Endothelial cell (in vitro differentiated cells): ENCODE measurements at regions not wholly inside any gene's neighbourhood (a gene's known extent, or its start where the extent isn't known, plus 50 kb on each side); places are given as distances from the start of the nearest gene placed in this dataset.

ENCODE experiments used
- DNase-seq: peaks from one replicate; pipeline ENCODE4 v3.0.0; 2021; ENCODE audit warnings: low spot score
- H3K27ac Mint-ChIP-seq: one replicate; pipeline ENCODE4 v1.8.0; 2021; ENCODE audit warnings: mixed read lengths, inconsistent platforms; ENCODE audit not compliant: unreplicated experiment
- H3K27me3 Mint-ChIP-seq: one replicate; pipeline ENCODE4 v1.8.0; 2021; ENCODE audit warnings: mild to moderate bottlenecking, moderate library complexity, mixed read lengths, inconsistent platforms; ENCODE audit not compliant: unreplicated experiment
- H3K36me3 Mint-ChIP-seq: one replicate; pipeline ENCODE4 v1.8.0; 2021; ENCODE audit warnings: mild to moderate bottlenecking, low read depth, mixed read lengths, inconsistent platforms; ENCODE audit not compliant: unreplicated experiment
- H3K4me1 Mint-ChIP-seq: one replicate; pipeline ENCODE4 v1.8.0; 2021; ENCODE audit warnings: mild to moderate bottlenecking, mixed read lengths, inconsistent platforms; ENCODE audit not compliant: unreplicated experiment
- H3K4me3 Mint-ChIP-seq: one replicate; pipeline ENCODE4 v1.8.0; 2021; ENCODE audit warnings: mild to moderate bottlenecking, mixed read lengths, inconsistent platforms; ENCODE audit not compliant: unreplicated experiment
- H3K9me3 Mint-ChIP-seq: one replicate; pipeline ENCODE4 v1.8.0; 2021; ENCODE audit warnings: mixed read lengths, inconsistent platforms; ENCODE audit not compliant: unreplicated experiment
- CTCF ChIP-seq: fragments of 200-600 bp; sonication (generic); IDR thresholded peaks from one replicate; pipeline ENCODE4 v1.5.0; 2021; ENCODE audit warnings: antibody characterized with exemption; ENCODE audit not compliant: unreplicated experiment

- Mint-ChIP-seq H3K27me3 (peaks cover 3% of the 10 kb centered on the region), H3K27ac (no peak overlapping the region), H3K4me3 (no peak overlapping the region), H3K4me1 (peaks cover 13% of the 10 kb centered on the region), H3K9me3 (no peaks in the 10 kb centered on the region), H3K36me3 (no peaks in the 10 kb centered on the region)
- no peak for TF ChIP-seq CTCF
- DNase-seq = no peak
Observed at GRCh38 chr1:218589487-218589886, 244.4 kb downstream of the TGFB2 start.

GRCh38 chr1:218591966-218592365 lies 246.8 kb downstream of the TGFB2 start:
- Mint-ChIP-seq H3K36me3 (no peaks in the 10 kb centered on the region), H3K4me1 (peaks cover 10% of the 10 kb centered on the region)
- no peak for DNase-seq

GRCh38 chr1:218592688-218593087 lies 247.6 kb downstream of the TGFB2 start:
- H3K27me3 Mint-ChIP-seq = peaks cover 5% of the 10 kb centered on the region
- H3K36me3 Mint-ChIP-seq = no peaks in the 10 kb centered on the region
- H3K27ac Mint-ChIP-seq = no peak overlapping the region
- DNase-seq = no peak
- no peak for TF ChIP-seq CTCF
- no peak overlapping the region for H3K4me3 Mint-ChIP-seq
- peaks cover 10% of the 10 kb centered on the region for H3K4me1 Mint-ChIP-seq
- no peaks in the 10 kb centered on the region for H3K9me3 Mint-ChIP-seq

More at GRCh38 chr1:218591966-218592365, 246.8 kb downstream of the TGFB2 start:
- TF ChIP-seq CTCF = no peak
- H3K27ac Mint-ChIP-seq = no peak overlapping the region
- no peaks in the 10 kb centered on the region for H3K9me3 Mint-ChIP-seq
- H3K27me3 Mint-ChIP-seq = peaks cover 3% of the 10 kb centered on the region
- H3K4me3 Mint-ChIP-seq = no peak overlapping the region

- no peak for DNase-seq
- H3K27me3 Mint-ChIP-seq = peaks cover 3% of the 10 kb centered on the region
- H3K4me3 Mint-ChIP-seq = no peak overlapping the region
- H3K4me1 Mint-ChIP-seq = no peaks in the 10 kb centered on the region
- no peak overlapping the region for H3K27ac Mint-ChIP-seq
- H3K9me3 Mint-ChIP-seq = no peaks in the 10 kb centered on the region
- TF ChIP-seq CTCF = no peak
- H3K36me3 Mint-ChIP-seq = no peaks in the 10 kb centered on the region
Observed at GRCh38 chr1:218600968-218601367, 255.8 kb downstream of the TGFB2 start.

- Mint-ChIP-seq H3K9me3 (no peaks in the 10 kb centered on the region), H3K27ac (no peak overlapping the region), H3K4me3 (no peak overlapping the region), H3K27me3 (peaks cover 2% of the 10 kb centered on the region), H3K4me1 (no peaks in the 10 kb centered on the region), H3K36me3 (no peaks in the 10 kb centered on the region)
- no peak for TF ChIP-seq CTCF
- DNase-seq = no peak
Observed at GRCh38 chr1:218604217-218604616, 259.1 kb downstream of the TGFB2 start.
